Fibroblast of skin of back (primary cell): ENCODE measurements at regions not wholly inside any gene's neighbourhood (a gene's known extent, or its start where the extent isn't known, plus 50 kb on each side); places are given as distances from the start of the nearest gene placed in this dataset.

ENCODE experiments used
- DNase-seq: peaks from one replicate; pipeline ENCODE4 v3.0.0-alpha.2; 2013

DNA sequence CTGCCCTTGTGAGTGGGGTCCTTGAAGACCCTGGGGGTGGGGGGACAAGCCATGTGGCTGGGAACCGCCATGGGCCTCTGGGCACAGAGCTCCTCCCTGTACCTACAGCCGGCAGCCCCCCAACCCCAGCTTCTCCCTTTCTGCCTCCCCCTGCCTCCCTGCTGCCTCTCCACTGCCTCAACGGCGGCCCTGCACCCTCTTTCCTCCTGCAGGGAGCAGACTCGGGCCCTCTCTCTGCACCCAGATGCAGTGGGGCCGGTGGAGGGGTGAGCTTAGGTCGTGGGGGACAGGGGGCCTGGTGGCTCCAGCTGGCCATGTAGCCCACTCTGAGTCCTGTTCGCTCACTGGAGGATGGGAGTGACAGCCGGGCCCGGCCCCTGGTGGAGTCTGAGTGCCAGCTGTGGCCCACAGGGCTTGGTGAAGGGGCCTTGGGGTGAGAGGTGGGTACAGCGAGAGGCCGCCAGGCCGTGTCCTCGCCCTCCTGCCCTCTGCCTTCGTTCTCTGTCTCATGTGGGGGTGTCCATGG lies 139.3 kb upstream of the COL5A1 start:
- peak; percentile 13 for DNase-seq

- peak; percentile 99 for DNase-seq
These were observed 138.8 kb upstream of the COL5A1 start for GRCh38 chr9:134502809-134503211.

DNA sequence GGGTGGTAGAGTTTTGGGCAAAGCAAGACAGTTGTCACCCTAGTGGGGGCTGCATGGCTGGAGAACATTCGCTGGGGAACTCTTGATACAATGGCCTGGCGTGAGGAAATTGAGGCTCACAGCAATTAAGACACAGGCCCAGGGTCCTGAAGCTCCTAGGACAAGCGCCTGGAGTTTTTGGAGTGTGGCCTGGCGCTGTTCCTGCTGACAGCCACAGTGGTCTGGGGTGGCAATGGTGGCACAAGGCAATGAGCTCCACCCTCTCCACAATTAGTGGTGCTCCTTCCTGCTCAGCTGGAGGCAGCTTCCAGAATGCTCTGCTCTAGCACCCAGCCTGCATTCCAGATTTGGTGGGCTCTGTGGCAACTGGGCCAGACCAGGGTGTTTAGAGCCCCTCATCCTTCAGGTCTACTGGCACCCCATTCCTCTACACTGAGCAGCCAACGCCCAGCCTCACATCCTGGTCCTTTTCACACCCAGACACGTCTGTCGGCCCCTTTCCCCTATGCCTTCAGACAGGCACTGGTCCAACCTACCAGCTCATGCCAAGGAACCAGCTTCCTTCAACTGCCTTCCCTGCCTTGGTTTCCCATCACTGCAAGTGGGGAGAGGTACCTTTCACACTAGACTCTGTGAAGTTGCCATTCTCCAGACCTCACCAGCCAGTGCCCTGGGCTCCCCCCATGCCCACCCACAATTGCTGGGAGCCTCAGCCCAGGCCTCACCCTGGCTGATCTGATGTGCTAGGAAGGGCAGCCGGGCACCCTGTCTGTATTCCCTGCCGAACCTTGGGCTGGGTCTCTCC lies 138.1 kb upstream of the COL5A1 start:
- peak; percentile 15 for DNase-seq

DNA sequence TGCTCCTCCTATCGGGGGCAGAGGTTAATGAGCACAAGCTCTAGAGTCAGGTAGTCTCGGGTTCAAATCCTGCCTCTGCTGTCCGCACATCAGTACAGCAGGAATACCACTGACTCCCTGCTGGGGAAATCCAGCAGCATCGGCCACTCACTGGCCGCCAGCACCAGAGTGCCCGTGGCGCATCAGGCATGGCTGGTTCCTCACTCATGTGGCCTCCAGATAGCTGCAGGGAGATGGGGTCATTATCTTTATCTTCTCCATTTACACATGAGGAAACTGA lies 137.6 kb upstream of the COL5A1 start:
- DNase-seq: no peak

- DNase-seq: no peak
These were observed 136.6 kb upstream of the COL5A1 start for GRCh38 chr9:134505032-134505431.

DNA sequence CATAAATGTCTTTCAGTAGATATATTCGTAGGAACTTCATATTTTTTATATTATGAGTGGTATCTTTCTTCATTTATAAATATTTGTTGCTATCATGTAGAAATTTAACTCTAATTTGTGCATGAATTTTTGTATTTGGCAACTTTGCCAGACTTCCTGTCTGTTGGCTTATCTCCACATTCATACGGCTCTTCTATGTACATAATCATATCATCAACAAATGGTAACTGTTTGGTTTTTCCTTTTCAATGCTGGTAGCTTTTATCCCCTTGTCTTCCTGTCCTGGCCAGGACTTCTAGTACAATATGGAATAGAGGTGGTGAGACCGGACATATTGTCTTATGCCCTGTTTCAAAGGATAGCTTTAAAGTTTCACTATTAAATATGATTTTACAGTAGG lies 132.3 kb upstream of the COL5A1 start:
- no peak for DNase-seq

DNA sequence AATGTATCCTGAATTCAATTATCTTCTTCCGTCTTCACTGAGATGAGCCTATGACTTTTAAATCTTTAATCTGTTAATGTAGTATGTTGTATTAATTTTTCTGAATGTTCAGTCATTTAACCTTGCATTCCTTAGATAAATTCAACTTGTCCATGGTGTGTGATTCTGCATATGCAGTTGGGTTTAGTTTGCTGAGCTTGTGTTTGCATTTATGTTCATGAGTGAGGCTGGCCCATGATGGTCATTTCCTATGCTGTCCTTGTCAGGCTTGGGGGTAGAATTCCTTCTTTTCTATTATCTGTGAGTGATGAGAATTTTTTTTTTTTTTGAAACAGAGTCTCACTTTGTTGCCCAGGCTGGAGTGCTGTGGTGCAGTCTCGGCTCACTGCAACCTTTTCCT lies 131.8 kb upstream of the COL5A1 start:
- no peak for DNase-seq

DNA sequence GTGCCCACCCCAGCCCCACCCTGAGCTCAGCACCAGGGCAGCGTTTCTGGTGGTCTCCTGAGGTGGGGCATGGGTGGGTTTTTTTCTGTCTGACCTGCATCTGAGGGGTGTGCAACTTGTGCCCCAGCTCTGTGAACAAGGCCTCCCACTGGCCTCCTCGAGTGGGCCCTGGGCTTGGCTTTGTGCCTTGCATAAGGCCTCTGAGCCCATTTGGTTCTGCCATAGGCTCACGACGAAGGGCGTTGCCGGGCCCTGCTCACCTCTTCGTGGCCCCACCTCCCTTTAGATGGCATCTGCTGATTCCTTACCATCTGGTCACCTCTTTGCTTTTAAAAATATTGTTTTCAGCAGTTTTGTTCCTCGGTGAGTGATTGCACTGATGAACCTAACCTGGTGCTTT lies 127.1 kb upstream of the COL5A1 start:
- DNase-seq: no peak

DNA sequence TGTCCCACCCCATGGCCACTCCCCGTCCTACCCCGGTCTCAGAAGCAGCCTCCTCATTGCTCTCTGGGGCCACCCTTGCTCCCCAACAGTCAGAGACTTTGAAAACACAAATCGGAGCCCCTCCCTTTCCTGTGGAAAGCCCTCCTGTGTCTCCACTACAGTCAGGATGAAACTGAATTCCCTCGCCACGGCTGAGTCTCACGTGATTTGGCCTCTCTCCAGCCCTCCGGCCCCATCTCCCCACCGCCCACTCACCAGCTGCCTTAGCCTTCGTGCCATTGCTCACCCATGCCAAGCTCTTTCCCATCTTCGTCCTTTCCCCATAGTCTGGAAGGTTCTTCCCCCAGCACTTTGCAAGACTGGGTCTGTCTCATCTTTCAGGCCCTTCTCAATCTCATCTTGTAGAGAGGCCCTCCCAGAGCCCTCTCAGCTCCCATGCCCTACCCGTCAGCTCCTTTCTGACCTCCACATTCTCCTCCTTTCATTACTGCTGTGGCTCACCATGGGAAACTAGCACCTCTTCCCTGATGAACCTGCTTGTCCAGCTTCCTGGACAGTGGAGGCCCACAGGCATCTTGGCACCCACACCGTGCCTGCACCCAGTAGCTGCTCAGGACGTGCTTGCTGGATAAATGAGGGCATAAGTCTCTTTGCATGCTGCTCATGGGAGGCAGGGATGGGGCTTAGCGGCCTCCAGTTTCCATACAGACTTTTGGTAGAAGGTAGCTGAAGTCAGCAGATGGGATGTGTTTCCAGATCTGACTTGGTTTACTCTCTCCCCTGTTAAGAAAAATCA lies 126.4 kb upstream of the COL5A1 start:
- DNase-seq: no peak

DNA sequence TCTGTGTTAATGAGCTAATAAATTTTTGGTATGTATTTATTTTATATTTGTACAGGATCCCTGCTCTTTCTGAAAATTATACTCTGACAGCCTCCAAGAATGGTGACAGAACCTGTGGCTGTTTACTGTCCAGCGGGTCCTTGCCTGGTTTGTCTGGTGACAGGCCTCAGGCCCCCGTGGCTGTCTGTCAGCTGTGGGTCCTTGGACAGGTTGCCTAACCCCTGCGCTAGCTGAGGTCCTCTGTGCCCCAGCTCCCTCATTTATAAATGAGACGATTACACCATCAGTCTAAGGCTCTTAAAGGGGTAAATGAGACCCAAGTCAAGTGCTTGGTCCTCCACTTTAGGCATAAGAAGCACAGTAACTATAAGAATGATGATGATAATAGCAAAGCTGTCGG lies 125.1 kb upstream of the COL5A1 start:
- DNase-seq: no peak

- no peak for DNase-seq
These were observed 124.4 kb upstream of the COL5A1 start for GRCh38 chr9:134517069-134517680.

- peak; percentile 63 for DNase-seq
These were observed 123.5 kb upstream of the COL5A1 start for GRCh38 chr9:134518004-134518606.

GRCh38 chr9:134519375-134520070 lies 122.1 kb upstream of the COL5A1 start:
- no peak for DNase-seq

DNA sequence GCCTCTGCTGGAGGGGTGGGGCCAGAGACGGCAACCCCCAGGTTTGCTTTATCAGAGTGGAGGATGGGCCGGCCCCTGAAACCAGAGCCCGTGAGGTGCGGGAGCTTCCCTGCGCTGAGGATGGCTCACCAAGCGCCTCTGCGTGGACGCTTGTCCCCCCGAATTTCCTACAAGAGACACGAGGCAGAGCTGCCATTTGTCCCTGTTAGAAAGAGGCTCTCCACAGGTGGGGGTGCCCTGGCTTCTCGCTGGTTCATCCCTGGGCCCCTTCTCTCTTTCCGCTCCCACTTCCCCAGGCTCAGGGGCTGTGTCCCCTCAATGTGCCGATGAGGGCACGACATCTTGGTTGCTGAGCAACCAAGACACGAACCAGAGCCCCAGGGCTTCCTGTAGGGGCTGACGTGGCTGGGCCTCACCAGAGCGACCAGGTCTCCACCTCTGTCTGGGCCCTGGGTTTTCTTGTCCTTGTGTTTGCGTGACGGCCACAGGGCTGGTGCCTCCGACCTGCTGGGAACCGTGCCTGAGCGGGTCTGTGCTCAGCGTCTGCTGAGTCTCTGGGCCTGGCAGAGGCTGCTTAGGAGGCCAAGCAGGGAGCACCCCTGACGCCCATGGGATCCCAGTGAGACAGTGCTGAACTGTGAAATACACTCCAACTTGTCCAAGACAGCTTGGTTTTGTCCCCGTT lies 119.6 kb upstream of the COL5A1 start:
- DNase-seq: no peak

DNA sequence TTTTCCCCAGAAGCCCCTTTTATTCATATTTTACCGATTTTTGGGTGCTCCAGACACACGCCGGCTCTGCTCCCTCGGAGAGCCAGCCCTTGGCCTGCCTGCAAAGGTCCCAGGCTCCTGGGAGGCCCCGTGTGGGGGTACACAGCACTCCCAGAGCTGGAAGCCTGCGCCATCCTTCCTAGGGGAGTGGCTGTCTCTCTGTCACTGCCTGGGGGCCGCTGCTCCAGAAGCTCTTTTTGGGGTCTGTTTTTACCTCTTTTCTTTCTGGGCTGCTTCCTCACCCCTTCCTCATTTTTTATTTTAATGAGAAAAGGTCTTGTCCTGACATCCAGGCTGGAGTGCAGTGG lies 119.1 kb upstream of the COL5A1 start:
- no peak for DNase-seq

DNA sequence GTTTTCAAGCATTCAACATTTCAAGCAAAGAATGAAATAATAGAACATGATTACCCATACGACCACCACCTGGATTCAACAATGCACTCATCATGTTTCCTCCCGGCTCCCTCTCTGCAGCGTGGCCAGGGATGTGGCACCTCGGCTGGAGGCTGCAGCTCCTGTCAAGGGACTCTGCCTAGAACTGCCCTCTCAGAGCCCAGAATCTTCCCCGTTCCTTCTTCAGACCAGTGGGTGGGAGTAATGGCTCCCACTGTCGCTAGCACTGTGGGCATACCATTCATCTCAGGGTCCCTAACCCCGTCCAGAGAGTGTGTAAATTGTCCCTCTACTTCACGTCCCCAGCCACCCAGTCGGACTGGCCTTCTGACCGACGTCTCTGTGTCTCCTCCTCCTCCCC lies 118.6 kb upstream of the COL5A1 start:
- DNase-seq: no peak

DNA sequence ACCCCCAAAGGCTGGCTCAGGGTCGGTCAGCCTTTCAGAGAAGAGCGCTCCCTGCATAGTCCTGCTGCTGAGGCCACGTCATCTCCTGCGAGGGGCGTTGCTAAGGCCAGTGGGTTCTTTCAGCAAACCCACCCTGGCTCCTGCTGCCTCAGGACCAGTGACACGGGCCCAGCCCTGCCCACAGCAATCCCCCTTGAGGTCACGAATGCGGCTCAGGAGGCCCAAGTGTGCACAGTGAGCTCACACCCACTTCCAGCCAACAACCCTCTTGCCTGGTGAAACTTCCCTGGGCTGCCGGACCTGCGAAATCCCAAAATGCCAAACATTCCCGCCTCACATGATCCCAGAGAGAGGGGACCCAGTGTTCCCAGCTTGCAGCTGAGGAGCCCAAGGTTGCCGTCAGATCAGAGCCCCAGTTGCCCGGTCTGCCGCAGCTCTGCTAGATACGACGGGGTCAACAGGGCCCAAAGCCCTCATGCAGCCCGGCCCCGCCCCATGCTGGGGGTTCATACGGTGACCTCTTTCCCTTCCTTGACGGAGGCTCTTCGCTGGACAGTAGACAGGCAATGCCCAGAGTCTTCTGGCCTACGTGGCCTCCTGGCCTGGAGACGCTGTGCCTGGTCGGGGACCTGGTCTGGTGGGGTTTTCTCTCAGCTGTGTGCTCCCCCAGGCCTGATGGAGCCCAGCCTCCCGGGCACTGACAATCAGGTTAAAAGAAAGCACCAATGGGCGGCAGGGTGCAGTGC lies 116.4 kb upstream of the COL5A1 start:
- no peak for DNase-seq

- peak; percentile 60 for DNase-seq
These were observed 115.6 kb upstream of the COL5A1 start for GRCh38 chr9:134525841-134526583.

GRCh38 chr9:134526584-134527477 lies 114.8 kb upstream of the COL5A1 start:
- DNase-seq: no peak
